ENCODE measurements at regions not wholly inside any gene's neighbourhood (a gene's known extent, or its start where the extent isn't known, plus 50 kb on each side); places are given as distances from the start of the nearest gene placed in this dataset.

- H3K9me3 ChIP-seq (replicated peaks; ENCODE audit: control insufficient read depth, insufficient read depth, low read length) = no peaks in the 10 kb centered on the region
- peaks cover 7% of the 10 kb centered on the region for H3K4me1 ChIP-seq (ENCODE audit: control insufficient read depth, extremely low read depth, insufficient read depth, low read length)
- no TSS peak for BruUV-seq (replicated peaks)
- no peaks in the 10 kb centered on the region for H3K79me2 ChIP-seq (ENCODE audit: control insufficient read depth, insufficient read depth, low read length)
- H2AFZ ChIP-seq (ENCODE audit: low read depth, low read length) = no peak overlapping the region
- FAIRE-seq (no peak), DNase-seq (ENCODE audit: low read depth, low spot score) (no peak)
- H3K36me3 ChIP-seq (ENCODE audit: control insufficient read depth in 2 of 2, extremely low read depth in 1 of 2, insufficient read depth in 2 of 2, low read length in 2 of 2) = no peaks in the 10 kb centered on the region
- CTCF ChIA-PET = no interaction called here
- TF ChIP-seq EZH2 (IDR thresholded peaks at IDR 0.05; ENCODE audit: borderline replicate concordance, low read depth, low read length, severe bottlenecking) (no peak), GATA2 (IDR thresholded peaks at IDR 0.05; ENCODE audit: insufficient read depth, insufficient read length, low read depth, low read length) (no peak), MYC (IDR thresholded peaks at IDR 0.05; ENCODE audit: low read depth, low read length) (no peak), JUN (IDR thresholded peaks at IDR 0.05; ENCODE audit: borderline replicate concordance, insufficient read depth, insufficient read length, low read depth) (no peak)
- TF ChIP-seq, protein P1, sequence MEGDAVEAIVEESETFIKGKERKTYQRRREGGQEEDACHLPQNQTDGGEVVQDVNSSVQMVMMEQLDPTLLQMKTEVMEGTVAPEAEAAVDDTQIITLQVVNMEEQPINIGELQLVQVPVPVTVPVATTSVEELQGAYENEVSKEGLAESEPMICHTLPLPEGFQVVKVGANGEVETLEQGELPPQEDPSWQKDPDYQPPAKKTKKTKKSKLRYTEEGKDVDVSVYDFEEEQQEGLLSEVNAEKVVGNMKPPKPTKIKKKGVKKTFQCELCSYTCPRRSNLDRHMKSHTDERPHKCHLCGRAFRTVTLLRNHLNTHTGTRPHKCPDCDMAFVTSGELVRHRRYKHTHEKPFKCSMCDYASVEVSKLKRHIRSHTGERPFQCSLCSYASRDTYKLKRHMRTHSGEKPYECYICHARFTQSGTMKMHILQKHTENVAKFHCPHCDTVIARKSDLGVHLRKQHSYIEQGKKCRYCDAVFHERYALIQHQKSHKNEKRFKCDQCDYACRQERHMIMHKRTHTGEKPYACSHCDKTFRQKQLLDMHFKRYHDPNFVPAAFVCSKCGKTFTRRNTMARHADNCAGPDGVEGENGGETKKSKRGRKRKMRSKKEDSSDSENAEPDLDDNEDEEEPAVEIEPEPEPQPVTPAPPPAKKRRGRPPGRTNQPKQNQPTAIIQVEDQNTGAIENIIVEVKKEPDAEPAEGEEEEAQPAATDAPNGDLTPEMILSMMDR (IDR thresholded peaks at IDR 0.05; ENCODE audit: extremely low read depth in 1 of 2, insufficient read depth in 1 of 2, low read depth in 1 of 2, low read length in 2 of 2) = no peak
- POLR2A ChIA-PET = no interaction called here
- no peak overlapping the region for H3K4me2 ChIP-seq (ENCODE audit: insufficient read depth, low read length)
- no peak overlapping the region for H3K27ac ChIP-seq (ENCODE audit: insufficient read depth, low read depth, low read length)
- dilution Hi-C loops (cut with MboI; ENCODE audit: extremely low pct_ligation_motif_present, low sequenced_read_pairs) (no loop called here), intact Hi-C loops (cut with micrococcal nuclease) (no loop called here)
- no peak overlapping the region for H3K4me3 ChIP-seq (replicated peaks in 1 of 3; ENCODE audit: insufficient read depth in 1 of 3, low read depth in 1 of 3, low read length in 3 of 3)
- H3K9me1 ChIP-seq (replicated peaks; ENCODE audit: control insufficient read depth, extremely low read depth, insufficient read depth, low read length) = no peaks in the 10 kb centered on the region
- no peak overlapping the region for H3K9ac ChIP-seq (replicated peaks; ENCODE audit: extremely low read depth, insufficient read depth, low read length)
- no peaks in the 10 kb centered on the region for H3K27me3 ChIP-seq (ENCODE audit: control insufficient read depth in 2 of 2, insufficient read depth in 2 of 2, low read length in 2 of 2)
- H4K20me1 ChIP-seq (replicated peaks; ENCODE audit: control insufficient read depth, extremely low read depth, insufficient read depth, low read length) = no peaks in the 10 kb centered on the region
These were observed 355.4 kb downstream of the ETS1 start for GRCh38 chr11:128231845-128232410.

DNA sequence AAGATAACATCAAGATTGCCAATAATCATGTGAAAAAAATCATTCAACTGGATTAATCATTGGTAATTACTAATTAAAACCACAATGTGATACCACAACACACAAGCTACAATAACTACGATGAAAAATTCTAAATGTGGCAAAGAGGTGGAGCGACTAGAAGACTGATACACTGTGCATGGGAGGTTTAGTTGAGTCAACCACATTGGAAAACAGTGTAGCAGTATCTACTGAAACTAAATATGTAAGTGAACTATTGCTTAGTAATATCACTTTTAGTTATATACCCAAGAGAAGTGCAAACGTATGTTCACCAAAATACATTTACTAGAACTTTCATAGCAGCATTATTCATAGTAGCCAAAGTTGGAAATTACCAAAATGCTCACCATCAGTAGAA lies 359.9 kb downstream of the ETS1 start:
- Histone ChIP-seq H3K9me3 (replicated peaks; ENCODE audit: control insufficient read depth, insufficient read depth, low read length) (no peaks in the 10 kb centered on the region), H3K27ac (ENCODE audit: insufficient read depth, low read depth, low read length) (no peak overlapping the region), H3K9me1 (replicated peaks; ENCODE audit: control insufficient read depth, extremely low read depth, insufficient read depth, low read length) (no peaks in the 10 kb centered on the region), H3K79me2 (ENCODE audit: control insufficient read depth, insufficient read depth, low read length) (no peaks in the 10 kb centered on the region), H3K4me3 (replicated peaks in 1 of 3; ENCODE audit: insufficient read depth in 1 of 3, low read depth in 1 of 3, low read length in 3 of 3) (no peak overlapping the region), H3K4me1 (ENCODE audit: control insufficient read depth, extremely low read depth, insufficient read depth, low read length) (peaks cover 4% of the 10 kb centered on the region), H3K36me3 (ENCODE audit: control insufficient read depth in 2 of 2, extremely low read depth in 1 of 2, insufficient read depth in 2 of 2, low read length in 2 of 2) (no peaks in the 10 kb centered on the region), H3K9ac (replicated peaks; ENCODE audit: extremely low read depth, insufficient read depth, low read length) (no peak overlapping the region), H4K20me1 (replicated peaks; ENCODE audit: control insufficient read depth, extremely low read depth, insufficient read depth, low read length) (no peaks in the 10 kb centered on the region), H3K27me3 (ENCODE audit: control insufficient read depth in 2 of 2, insufficient read depth in 2 of 2, low read length in 2 of 2) (no peaks in the 10 kb centered on the region), H3K4me2 (ENCODE audit: insufficient read depth, low read length) (no peak overlapping the region), H2AFZ (ENCODE audit: low read depth, low read length) (no peak overlapping the region)
- DNase-seq (ENCODE audit: low read depth, low spot score) (no peak), FAIRE-seq (no peak)
- intact Hi-C loops (cut with micrococcal nuclease) (no loop called here), dilution Hi-C loops (cut with MboI; ENCODE audit: extremely low pct_ligation_motif_present, low sequenced_read_pairs) (no loop called here)
- BruUV-seq (replicated peaks) = no TSS peak
- CTCF ChIA-PET = no interaction called here
- POLR2A ChIA-PET = no interaction called here
- TF ChIP-seq FOS (IDR thresholded peaks at IDR 0.05; ENCODE audit: borderline replicate concordance, insufficient read depth, low read length) (no peak), POLR2A (IDR thresholded peaks at IDR 0.05; ENCODE audit: low read depth, low read length) (no peak), EZH2 (IDR thresholded peaks at IDR 0.05; ENCODE audit: borderline replicate concordance, low read depth, low read length, severe bottlenecking) (no peak), GATA2 (IDR thresholded peaks at IDR 0.05; ENCODE audit: insufficient read depth, insufficient read length, low read depth, low read length) (no peak), POLR2AphosphoS5 (IDR thresholded peaks at IDR 0.05; ENCODE audit: insufficient read depth, low read depth, low read length) (no peak), MYC (IDR thresholded peaks at IDR 0.05; ENCODE audit: low read depth, low read length) (no peak), JUN (IDR thresholded peaks at IDR 0.05; ENCODE audit: borderline replicate concordance, insufficient read depth, insufficient read length, low read depth) (no peak)
- TF ChIP-seq, protein P2, sequence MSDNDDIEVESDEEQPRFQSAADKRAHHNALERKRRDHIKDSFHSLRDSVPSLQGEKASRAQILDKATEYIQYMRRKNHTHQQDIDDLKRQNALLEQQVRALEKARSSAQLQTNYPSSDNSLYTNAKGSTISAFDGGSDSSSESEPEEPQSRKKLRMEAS (IDR thresholded peaks at IDR 0.05; ENCODE audit: insufficient read depth, insufficient read length) = no peak
- TF ChIP-seq, protein P1 (IDR thresholded peaks at IDR 0.05; ENCODE audit: extremely low read depth in 1 of 2, insufficient read depth in 1 of 2, low read depth in 1 of 2, low read length in 2 of 2) = no peak

Measured in endothelial cell of umbilical vein (primary cell).